ENCODE measurements at regions not wholly inside any gene's neighbourhood (a gene's known extent, or its start where the extent isn't known, plus 50 kb on each side); places are given as distances from the start of the nearest gene placed in this dataset.

- no peaks in the 10 kb centered on the region for H3K4me1 ChIP-seq (ENCODE audit: control insufficient read depth in 2 of 2, insufficient read depth in 1 of 2, low read depth in 1 of 2, low read length in 2 of 2)
- H3K79me1 ChIP-seq (ENCODE audit: low read depth, low read length): no peaks in the 10 kb centered on the region
- WGBS, 2 donors (ENCODE audit: extremely low coverage in 2 of 2, insufficient read length in 2 of 2, insufficient replicate concordance in 1 of 2): no CpG with 5 or more reads among the region's 2 CpGs
- no peak overlapping the region for H3K4me3 ChIP-seq (ENCODE audit: low read length in 2 of 2)
- no peak overlapping the region for H3K23ac ChIP-seq (ENCODE audit: low read depth, low read length, poor library complexity)
- H3K18ac ChIP-seq (ENCODE audit: low read length): no peak overlapping the region
- no peaks in the 10 kb centered on the region for H3K9me3 ChIP-seq (replicated peaks in 1 of 2; ENCODE audit: control insufficient read depth in 2 of 2, insufficient read depth in 1 of 2, low read depth in 1 of 2, low read length in 2 of 2)
- H4K91ac ChIP-seq (ENCODE audit: low read depth, low read length, poor library complexity): no peak overlapping the region
- H3K27me3 ChIP-seq (ENCODE audit: control insufficient read depth in 3 of 3, insufficient read depth in 3 of 3, low read depth in 1 of 3, low read length in 3 of 3): no peaks in the 10 kb centered on the region
- no peak overlapping the region for H3K4ac ChIP-seq (ENCODE audit: low read length)
- no peak overlapping the region for H2AK5ac ChIP-seq (ENCODE audit: low read depth, low read length)
- no peak overlapping the region for H3K27ac ChIP-seq (replicated peaks; ENCODE audit: low read length)
- no peak overlapping the region for H4K8ac ChIP-seq (ENCODE audit: low read depth, low read length)
- no peak overlapping the region for H3K4me2 ChIP-seq (ENCODE audit: insufficient read depth, low read length, poor library complexity, severe bottlenecking)
- H2AFZ ChIP-seq (ENCODE audit: low read length): no peak overlapping the region
- no peak overlapping the region for H2BK15ac ChIP-seq (ENCODE audit: low read length)
- H3K14ac ChIP-seq (ENCODE audit: low read length): no peak overlapping the region
- no peak overlapping the region for H2BK120ac ChIP-seq (ENCODE audit: low read depth, low read length)
- H3K36me3 ChIP-seq (replicated peaks in 1 of 2; ENCODE audit: control insufficient read depth in 2 of 2, insufficient read depth in 2 of 2, low read length in 2 of 2): no peaks in the 10 kb centered on the region
- H2BK5ac ChIP-seq (ENCODE audit: low read length): no peak overlapping the region
- no peak for DNase-seq (ENCODE audit: low spot score)
- no peak overlapping the region for H3K9ac ChIP-seq (ENCODE audit: low read depth, low read length, poor library complexity)
- no peak overlapping the region for H2BK12ac ChIP-seq (ENCODE audit: low read length)
These were observed 424.2 kb downstream of the TUSC1 start for GRCh38 chr9:25254051-25254450.

DNA sequence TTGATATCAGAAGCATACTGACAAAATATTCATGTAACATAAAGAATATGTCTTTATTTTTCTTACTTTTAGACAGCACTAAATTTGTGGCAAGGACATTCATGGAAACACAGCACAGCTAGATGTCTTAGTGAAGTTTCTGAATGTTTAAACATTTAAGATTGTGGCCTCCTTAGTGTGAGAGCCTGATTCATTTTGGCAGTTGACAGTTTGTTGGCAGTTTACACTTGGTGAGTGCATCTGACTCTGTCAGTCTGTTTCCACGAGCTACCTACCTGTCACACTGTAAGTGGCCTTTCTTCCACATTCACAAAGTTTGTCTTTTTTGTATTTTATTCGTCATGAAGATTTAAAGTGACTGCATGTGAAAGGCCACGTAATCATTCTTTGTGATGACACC lies 436.8 kb downstream of the TUSC1 start:
- H3K79me1 ChIP-seq (ENCODE audit: low read depth, low read length): no peaks in the 10 kb centered on the region
- no peak overlapping the region for H3K18ac ChIP-seq (ENCODE audit: low read length)
- no peak overlapping the region for H3K9ac ChIP-seq (ENCODE audit: low read depth, low read length, poor library complexity)
- no peak overlapping the region for H4K91ac ChIP-seq (ENCODE audit: low read depth, low read length, poor library complexity)
- WGBS, 2 donors (ENCODE audit: extremely low coverage in 2 of 2, insufficient read length in 2 of 2, insufficient replicate concordance in 1 of 2): no CpG with 5 or more reads among the region's 3 CpGs
- no peak overlapping the region for H2BK12ac ChIP-seq (ENCODE audit: low read length)
- no peak overlapping the region for H3K27ac ChIP-seq (replicated peaks; ENCODE audit: low read length)
- no peak overlapping the region for H3K4ac ChIP-seq (ENCODE audit: low read length)
- H2BK5ac ChIP-seq (ENCODE audit: low read length): no peak overlapping the region
- H2BK15ac ChIP-seq (ENCODE audit: low read length): no peak overlapping the region
- H2AK5ac ChIP-seq (ENCODE audit: low read depth, low read length): no peak overlapping the region
- no peak for DNase-seq (ENCODE audit: low spot score)
- no peak overlapping the region for H2BK120ac ChIP-seq (ENCODE audit: low read depth, low read length)
- no peak overlapping the region for H4K8ac ChIP-seq (ENCODE audit: low read depth, low read length)
- no peak overlapping the region for H3K4me2 ChIP-seq (ENCODE audit: insufficient read depth, low read length, poor library complexity, severe bottlenecking)
- no peak overlapping the region for H3K14ac ChIP-seq (ENCODE audit: low read length)
- H2AFZ ChIP-seq (ENCODE audit: low read length): no peak overlapping the region
- no peaks in the 10 kb centered on the region for H3K9me3 ChIP-seq (replicated peaks in 1 of 2; ENCODE audit: control insufficient read depth in 2 of 2, insufficient read depth in 1 of 2, low read depth in 1 of 2, low read length in 2 of 2)
- no peaks in the 10 kb centered on the region for H3K36me3 ChIP-seq (replicated peaks in 1 of 2; ENCODE audit: control insufficient read depth in 2 of 2, insufficient read depth in 2 of 2, low read length in 2 of 2)
- no peak overlapping the region for H3K4me3 ChIP-seq (ENCODE audit: low read length in 2 of 2)
- H3K27me3 ChIP-seq (ENCODE audit: control insufficient read depth in 3 of 3, insufficient read depth in 3 of 3, low read depth in 1 of 3, low read length in 3 of 3): no peaks in the 10 kb centered on the region
- no peak overlapping the region for H3K23ac ChIP-seq (ENCODE audit: low read depth, low read length, poor library complexity)
- H3K4me1 ChIP-seq (ENCODE audit: control insufficient read depth in 2 of 2, insufficient read depth in 1 of 2, low read depth in 1 of 2, low read length in 2 of 2): no peaks in the 10 kb centered on the region

- no peak overlapping the region for H2BK120ac ChIP-seq (ENCODE audit: low read depth, low read length)
- no peak overlapping the region for H3K23ac ChIP-seq (ENCODE audit: low read depth, low read length, poor library complexity)
- no peaks in the 10 kb centered on the region for H3K36me3 ChIP-seq (replicated peaks in 1 of 2; ENCODE audit: control insufficient read depth in 2 of 2, insufficient read depth in 2 of 2, low read length in 2 of 2)
- no peak overlapping the region for H3K4me3 ChIP-seq (ENCODE audit: low read length in 2 of 2)
- H2BK5ac ChIP-seq (ENCODE audit: low read length): no peak overlapping the region
- no peaks in the 10 kb centered on the region for H3K27me3 ChIP-seq (ENCODE audit: control insufficient read depth in 3 of 3, insufficient read depth in 3 of 3, low read depth in 1 of 3, low read length in 3 of 3)
- no peak for DNase-seq (ENCODE audit: low spot score)
- H2AK5ac ChIP-seq (ENCODE audit: low read depth, low read length): no peak overlapping the region
- H3K79me1 ChIP-seq (ENCODE audit: low read depth, low read length): no peaks in the 10 kb centered on the region
- no CpG with 5 or more reads among the region's 8 CpGs for WGBS, 2 donors (ENCODE audit: extremely low coverage in 2 of 2, insufficient read length in 2 of 2, insufficient replicate concordance in 1 of 2)
- no peaks in the 10 kb centered on the region for H3K9me3 ChIP-seq (replicated peaks in 1 of 2; ENCODE audit: control insufficient read depth in 2 of 2, insufficient read depth in 1 of 2, low read depth in 1 of 2, low read length in 2 of 2)
- H4K8ac ChIP-seq (ENCODE audit: low read depth, low read length): no peak overlapping the region
- H4K91ac ChIP-seq (ENCODE audit: low read depth, low read length, poor library complexity): no peak overlapping the region
- H3K4me2 ChIP-seq (ENCODE audit: insufficient read depth, low read length, poor library complexity, severe bottlenecking): no peak overlapping the region
- H3K9ac ChIP-seq (ENCODE audit: low read depth, low read length, poor library complexity): no peak overlapping the region
- no peak overlapping the region for H2AFZ ChIP-seq (ENCODE audit: low read length)
- no peak overlapping the region for H2BK15ac ChIP-seq (ENCODE audit: low read length)
- no peaks in the 10 kb centered on the region for H3K4me1 ChIP-seq (ENCODE audit: control insufficient read depth in 2 of 2, insufficient read depth in 1 of 2, low read depth in 1 of 2, low read length in 2 of 2)
- no peak overlapping the region for H3K27ac ChIP-seq (replicated peaks; ENCODE audit: low read length)
- H3K4ac ChIP-seq (ENCODE audit: low read length): no peak overlapping the region
- H3K14ac ChIP-seq (ENCODE audit: low read length): no peak overlapping the region
- no peak overlapping the region for H2BK12ac ChIP-seq (ENCODE audit: low read length)
- no peak overlapping the region for H3K18ac ChIP-seq (ENCODE audit: low read length)
These were observed 451.1 kb downstream of the TUSC1 start for GRCh38 chr9:25226901-25227686.

DNA sequence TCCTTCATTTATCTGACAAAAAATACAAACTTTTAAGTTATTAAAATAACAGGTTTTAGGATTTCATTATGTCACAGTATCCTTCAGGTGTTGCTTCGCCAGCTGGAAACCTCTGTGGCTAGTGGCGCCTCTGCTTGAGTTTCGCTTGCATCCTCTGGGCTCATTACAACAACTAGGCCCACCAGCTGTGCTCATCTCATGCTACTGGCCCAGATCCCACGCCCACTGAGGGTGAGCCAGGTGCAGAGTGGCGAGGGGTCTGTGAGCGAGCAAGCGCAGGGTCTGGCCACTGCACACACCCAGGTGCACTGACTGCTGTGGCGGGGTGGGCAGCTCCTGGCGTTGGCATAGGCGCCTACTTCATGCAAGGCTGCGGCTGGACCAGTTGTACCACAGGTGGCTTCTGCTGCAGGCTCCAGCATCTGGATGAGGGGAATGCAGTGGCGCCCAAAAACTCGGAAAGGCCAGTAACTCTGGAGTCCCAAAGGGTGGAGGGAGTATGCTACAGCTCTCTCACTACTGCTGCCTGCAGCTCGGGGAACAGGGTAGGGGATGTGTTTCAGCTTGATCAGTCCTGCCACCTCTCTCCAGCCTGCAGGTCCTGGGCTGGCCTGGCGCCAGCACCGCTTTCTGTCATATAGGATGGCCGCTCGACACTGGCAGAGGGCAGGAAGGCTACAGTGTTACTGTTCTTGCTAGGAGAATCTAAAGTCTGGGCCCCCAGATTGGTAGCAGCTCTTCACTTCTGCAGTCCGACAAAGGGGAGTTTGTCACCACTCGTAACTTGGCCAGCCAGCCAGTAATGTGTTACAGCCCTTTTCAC lies 452.1 kb downstream of the TUSC1 start:
- H3K23ac ChIP-seq (ENCODE audit: low read depth, low read length, poor library complexity): no peak overlapping the region
- H3K18ac ChIP-seq (ENCODE audit: low read length): peak overlapping the region; percentile 71
- peak overlapping the region; percentile 4 for H2BK15ac ChIP-seq (ENCODE audit: low read length)
- peak overlapping the region; percentile 52 for H2AK5ac ChIP-seq (ENCODE audit: low read depth, low read length)
- no CpG with 5 or more reads among the region's 20 CpGs for WGBS, 2 donors (ENCODE audit: extremely low coverage in 2 of 2, insufficient read length in 2 of 2, insufficient replicate concordance in 1 of 2)
- H3K27me3 ChIP-seq (ENCODE audit: control insufficient read depth in 3 of 3, insufficient read depth in 3 of 3, low read depth in 1 of 3, low read length in 3 of 3): no peaks in the 10 kb centered on the region
- H3K27ac ChIP-seq (replicated peaks; ENCODE audit: low read length): no peak overlapping the region
- no peaks in the 10 kb centered on the region for H3K79me1 ChIP-seq (ENCODE audit: low read depth, low read length)
- H3K9me3 ChIP-seq (replicated peaks in 1 of 2; ENCODE audit: control insufficient read depth in 2 of 2, insufficient read depth in 1 of 2, low read depth in 1 of 2, low read length in 2 of 2): no peaks in the 10 kb centered on the region
- H4K91ac ChIP-seq (ENCODE audit: low read depth, low read length, poor library complexity): peak overlapping the region; percentile 12
- no peak for DNase-seq (ENCODE audit: low spot score)
- no peak overlapping the region for H3K4me3 ChIP-seq (ENCODE audit: low read length in 2 of 2)
- H3K14ac ChIP-seq (ENCODE audit: low read length): peak overlapping the region; percentile 94
- H3K9ac ChIP-seq (ENCODE audit: low read depth, low read length, poor library complexity): no peak overlapping the region
- H2BK12ac ChIP-seq (ENCODE audit: low read length): peak overlapping the region; percentile 73
- H2AFZ ChIP-seq (ENCODE audit: low read length): no peak overlapping the region
- H4K8ac ChIP-seq (ENCODE audit: low read depth, low read length): no peak overlapping the region
- H3K36me3 ChIP-seq (replicated peaks in 1 of 2; ENCODE audit: control insufficient read depth in 2 of 2, insufficient read depth in 2 of 2, low read length in 2 of 2): no peaks in the 10 kb centered on the region
- no peaks in the 10 kb centered on the region for H3K4me1 ChIP-seq (ENCODE audit: control insufficient read depth in 2 of 2, insufficient read depth in 1 of 2, low read depth in 1 of 2, low read length in 2 of 2)
- H3K4me2 ChIP-seq (ENCODE audit: insufficient read depth, low read length, poor library complexity, severe bottlenecking): no peak overlapping the region
- no peak overlapping the region for H2BK5ac ChIP-seq (ENCODE audit: low read length)
- no peak overlapping the region for H3K4ac ChIP-seq (ENCODE audit: low read length)
- H2BK120ac ChIP-seq (ENCODE audit: low read depth, low read length): no peak overlapping the region
